ENCODE measurements at regions not wholly inside any gene's neighbourhood (a gene's known extent, or its start where the extent isn't known, plus 50 kb on each side); places are given as distances from the start of the nearest gene placed in this dataset.

- no peak overlapping the region for H3K4me3 ChIP-seq (replicated peaks; ENCODE audit: low read depth, low read length)
- TF ChIP-seq CTCF (IDR thresholded peaks at IDR 0.05; ENCODE audit: low read length, missing control alignments), result no peak
Observed at GRCh38 chr15:49734831-49735508, 114.1 kb downstream of the DTWD1 start.

GRCh38 chr15:49737127-49737526 lies 116.3 kb downstream of the DTWD1 start:
- no peak for DNase-seq (ENCODE audit: low read depth)
- H3K4me3 ChIP-seq (replicated peaks; ENCODE audit: low read depth, low read length), result no peak overlapping the region

More at GRCh38 chr15:49734831-49735508, 114.1 kb downstream of the DTWD1 start:
- DNase-seq (ENCODE audit: low read depth), result no peak

GRCh38 chr15:49741712-49742111 lies 120.9 kb downstream of the DTWD1 start:
- no peak for TF ChIP-seq CTCF (IDR thresholded peaks at IDR 0.05; ENCODE audit: low read length, missing control alignments)
- H3K4me3 ChIP-seq (replicated peaks; ENCODE audit: low read depth, low read length), result no peak overlapping the region
- no peak for DNase-seq (ENCODE audit: low read depth)

More at GRCh38 chr15:49737127-49737526, 116.3 kb downstream of the DTWD1 start:
- no peak for TF ChIP-seq CTCF (IDR thresholded peaks at IDR 0.05; ENCODE audit: low read length, missing control alignments)

GRCh38 chr15:49742381-49742780 lies 121.5 kb downstream of the DTWD1 start:
- TF ChIP-seq CTCF (IDR thresholded peaks at IDR 0.05; ENCODE audit: low read length, missing control alignments), result no peak
- DNase-seq (ENCODE audit: low read depth), result no peak
- H3K4me3 ChIP-seq (replicated peaks; ENCODE audit: low read depth, low read length), result no peak overlapping the region

GRCh38 chr15:49747340-49747739 lies 126.5 kb downstream of the DTWD1 start:
- H3K4me3 ChIP-seq (replicated peaks; ENCODE audit: low read depth, low read length), result no peak overlapping the region
- TF ChIP-seq CTCF (IDR thresholded peaks at IDR 0.05; ENCODE audit: low read length, missing control alignments), result no peak
- no peak for DNase-seq (ENCODE audit: low read depth)

- no peak for DNase-seq (ENCODE audit: low read depth)
- H3K4me3 ChIP-seq (replicated peaks; ENCODE audit: low read depth, low read length), result no peak overlapping the region
- no peak for TF ChIP-seq CTCF (IDR thresholded peaks at IDR 0.05; ENCODE audit: low read length, missing control alignments)
Observed at GRCh38 chr15:49748791-49749190, 127.9 kb downstream of the DTWD1 start.

- no peak for TF ChIP-seq CTCF (IDR thresholded peaks at IDR 0.05; ENCODE audit: low read length, missing control alignments)
- H3K4me3 ChIP-seq (replicated peaks; ENCODE audit: low read depth, low read length), result no peak overlapping the region
- no peak for DNase-seq (ENCODE audit: low read depth)
Observed at GRCh38 chr15:49750553-49750952, 129.7 kb downstream of the DTWD1 start.
